ENCODE measurements at regions not wholly inside any gene's neighbourhood (a gene's known extent, or its start where the extent isn't known, plus 50 kb on each side); places are given as distances from the start of the nearest gene placed in this dataset.
A peak's percentile ranks its signal among the peaks of the same experiment; 100 is the strongest.

DNA sequence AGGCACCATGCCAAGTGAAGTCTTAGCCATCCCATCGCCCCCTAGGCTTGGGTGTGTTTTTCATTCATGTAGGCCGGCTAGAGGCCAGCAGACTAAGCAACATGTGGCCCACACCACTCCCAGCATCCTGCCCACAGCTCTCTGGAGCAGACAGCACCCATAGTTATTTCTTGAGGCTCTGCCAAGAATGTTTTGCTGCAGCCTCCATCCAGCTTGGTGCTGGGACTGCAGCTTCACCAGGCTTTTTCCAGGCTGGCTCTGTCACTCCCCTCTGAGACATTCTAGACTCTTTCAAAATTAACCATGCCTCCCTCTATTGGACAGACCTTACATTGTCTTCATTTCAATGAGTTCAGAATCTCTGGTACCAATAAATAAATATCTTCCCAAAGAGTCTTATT lies 104.2 kb downstream of the DUSP10 start:
- no peak for DNase-seq (ENCODE audit: low spot score)
- in situ Hi-C loops (cut with MboI; ENCODE audit: low pct_unique_long_range_greater_than_20kb, low sequenced_read_pairs, unreplicated experiment), result no loop called here
- TF ChIP-seq, protein P1, sequence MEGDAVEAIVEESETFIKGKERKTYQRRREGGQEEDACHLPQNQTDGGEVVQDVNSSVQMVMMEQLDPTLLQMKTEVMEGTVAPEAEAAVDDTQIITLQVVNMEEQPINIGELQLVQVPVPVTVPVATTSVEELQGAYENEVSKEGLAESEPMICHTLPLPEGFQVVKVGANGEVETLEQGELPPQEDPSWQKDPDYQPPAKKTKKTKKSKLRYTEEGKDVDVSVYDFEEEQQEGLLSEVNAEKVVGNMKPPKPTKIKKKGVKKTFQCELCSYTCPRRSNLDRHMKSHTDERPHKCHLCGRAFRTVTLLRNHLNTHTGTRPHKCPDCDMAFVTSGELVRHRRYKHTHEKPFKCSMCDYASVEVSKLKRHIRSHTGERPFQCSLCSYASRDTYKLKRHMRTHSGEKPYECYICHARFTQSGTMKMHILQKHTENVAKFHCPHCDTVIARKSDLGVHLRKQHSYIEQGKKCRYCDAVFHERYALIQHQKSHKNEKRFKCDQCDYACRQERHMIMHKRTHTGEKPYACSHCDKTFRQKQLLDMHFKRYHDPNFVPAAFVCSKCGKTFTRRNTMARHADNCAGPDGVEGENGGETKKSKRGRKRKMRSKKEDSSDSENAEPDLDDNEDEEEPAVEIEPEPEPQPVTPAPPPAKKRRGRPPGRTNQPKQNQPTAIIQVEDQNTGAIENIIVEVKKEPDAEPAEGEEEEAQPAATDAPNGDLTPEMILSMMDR (IDR thresholded peaks at IDR 0.05; ENCODE audit: extremely low read depth, insufficient read depth, missing control alignments), result no peak

DNA sequence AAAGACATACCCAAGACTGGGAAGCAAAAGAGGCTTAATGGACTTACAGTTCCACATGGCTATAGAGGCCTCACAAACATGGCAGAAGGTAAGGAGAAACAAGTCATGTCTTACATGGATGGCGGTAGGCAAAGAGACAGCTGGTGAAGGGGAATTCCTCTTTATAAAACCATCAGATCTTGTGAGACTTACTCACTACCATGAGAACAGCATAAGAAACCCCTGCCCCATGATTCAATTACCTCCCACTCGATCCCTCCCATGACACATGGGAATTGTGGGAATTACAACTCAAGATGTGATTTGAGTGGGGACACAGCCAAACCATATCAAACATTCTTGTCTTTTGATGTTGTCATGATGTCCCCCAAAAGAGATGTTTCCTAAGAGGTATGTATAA lies 103.3 kb downstream of the DUSP10 start:
- in situ Hi-C loops (cut with MboI; ENCODE audit: low pct_unique_long_range_greater_than_20kb, low sequenced_read_pairs, unreplicated experiment), result no loop called here
- DNase-seq (ENCODE audit: low spot score), result no peak
- TF ChIP-seq, protein P1 (IDR thresholded peaks at IDR 0.05; ENCODE audit: extremely low read depth, insufficient read depth, missing control alignments), result no peak

DNA sequence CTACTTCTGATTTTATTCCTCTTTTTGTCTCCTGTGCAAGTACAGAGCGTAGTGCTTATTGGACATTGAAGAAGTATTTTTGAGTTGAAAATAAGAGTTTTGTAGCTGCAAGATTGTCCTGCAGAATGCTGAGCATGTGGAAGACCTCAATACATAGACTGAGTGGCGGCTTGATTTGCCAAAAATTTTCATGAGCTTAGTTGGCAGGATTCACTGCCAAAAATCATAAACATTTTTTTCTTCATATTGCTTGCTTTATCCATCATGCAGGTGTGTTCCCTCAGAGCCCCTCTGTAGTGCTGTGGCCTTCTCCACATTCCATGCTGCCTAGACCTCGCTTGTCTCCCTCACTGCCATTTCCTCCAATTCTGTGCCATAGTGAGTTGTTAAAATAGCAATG lies 100.1 kb downstream of the DUSP10 start:
- TF ChIP-seq, protein P1 (IDR thresholded peaks at IDR 0.05; ENCODE audit: extremely low read depth, insufficient read depth, missing control alignments), result no peak
- no peak for DNase-seq (ENCODE audit: low spot score)
- in situ Hi-C loops (cut with MboI; ENCODE audit: low pct_unique_long_range_greater_than_20kb, low sequenced_read_pairs, unreplicated experiment), result no loop called here

DNA sequence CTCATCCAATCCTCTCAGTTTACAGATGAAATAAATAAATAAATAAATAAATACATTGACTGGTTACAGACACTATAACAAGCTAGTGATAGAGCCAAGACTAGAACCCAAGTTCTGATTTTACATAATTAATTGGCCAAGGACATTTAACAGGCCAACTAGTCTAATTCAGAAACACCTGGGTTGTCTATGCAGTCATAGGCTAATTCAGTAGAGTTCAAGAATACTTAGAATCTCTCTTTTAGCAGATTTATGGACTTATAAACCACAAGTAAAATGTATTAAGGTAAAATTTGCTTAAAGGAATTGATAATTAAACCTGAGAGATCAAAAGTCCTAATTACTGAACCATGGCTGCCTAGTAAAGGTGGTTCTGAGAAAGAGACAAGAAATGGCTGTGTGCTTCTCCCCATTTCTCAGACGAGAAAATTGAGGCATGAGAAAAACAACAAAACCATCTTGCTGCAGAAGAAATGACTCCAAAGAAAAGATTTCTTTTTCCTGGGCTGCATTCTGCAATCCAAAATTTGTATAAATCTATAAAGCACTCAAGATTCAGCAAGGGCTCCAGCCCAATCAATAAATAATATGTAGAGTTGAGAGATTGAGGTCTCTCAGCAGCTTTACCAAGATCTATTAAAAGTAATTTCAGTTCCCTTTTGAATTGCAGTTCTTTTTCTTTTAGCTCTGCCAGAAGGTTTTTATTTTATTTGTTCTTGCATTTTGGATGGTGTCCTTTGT lies 98.3 kb downstream of the DUSP10 start:
- TF ChIP-seq, protein P1 (IDR thresholded peaks at IDR 0.05; ENCODE audit: extremely low read depth, insufficient read depth, missing control alignments), result no peak
- in situ Hi-C loops (cut with MboI; ENCODE audit: low pct_unique_long_range_greater_than_20kb, low sequenced_read_pairs, unreplicated experiment), result no loop called here
- DNase-seq (ENCODE audit: low spot score), result peak; percentile 20

DNA sequence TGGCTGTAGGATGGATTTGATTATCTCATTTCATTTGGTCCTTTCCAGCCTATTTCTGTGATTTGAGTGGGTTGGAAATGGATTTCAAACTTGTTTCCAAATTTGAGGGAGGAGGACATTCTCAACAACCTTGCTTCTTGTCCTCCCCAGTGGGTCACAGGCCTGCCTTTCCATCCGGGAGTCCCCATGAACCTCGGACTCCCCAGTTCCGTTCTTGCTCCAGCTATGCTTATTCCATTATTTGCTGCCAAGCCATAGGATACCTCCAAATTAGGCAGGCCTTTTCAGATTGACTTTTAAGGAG lies 97.8 kb downstream of the DUSP10 start:
- TF ChIP-seq, protein P1 (IDR thresholded peaks at IDR 0.05; ENCODE audit: extremely low read depth, insufficient read depth, missing control alignments), result no peak
- in situ Hi-C loops (cut with MboI; ENCODE audit: low pct_unique_long_range_greater_than_20kb, low sequenced_read_pairs, unreplicated experiment), result no loop called here
- no peak for DNase-seq (ENCODE audit: low spot score)

DNA sequence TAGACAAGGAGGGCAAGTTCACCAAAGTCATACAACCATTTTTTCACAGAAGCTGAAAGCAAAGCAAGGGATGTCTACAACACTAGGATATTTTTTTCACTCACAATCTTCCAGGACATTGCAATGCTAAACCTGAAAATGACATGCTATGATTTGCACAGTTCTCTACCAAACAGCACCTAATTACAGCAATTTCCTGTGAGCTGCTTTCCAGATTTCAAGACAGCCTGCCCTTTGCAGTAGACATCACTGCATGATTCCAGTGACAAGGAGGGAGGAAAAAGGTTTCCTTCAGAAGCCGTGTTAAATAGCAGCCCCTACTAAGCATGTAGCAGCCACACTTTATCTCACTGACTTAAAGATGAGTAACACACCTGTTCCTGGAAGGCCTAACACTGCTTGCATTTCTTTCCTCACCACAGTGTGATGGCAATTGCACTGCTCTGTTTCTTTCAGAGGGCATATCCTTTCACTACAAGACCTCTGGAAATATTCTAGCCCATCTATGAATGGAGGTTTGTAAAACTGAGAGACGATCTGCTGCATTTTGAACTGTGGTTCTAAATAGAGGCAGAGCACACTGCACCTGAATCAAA lies 97.1 kb downstream of the DUSP10 start:
- in situ Hi-C loops (cut with MboI; ENCODE audit: low pct_unique_long_range_greater_than_20kb, low sequenced_read_pairs, unreplicated experiment), result no loop called here
- TF ChIP-seq, protein P1 (IDR thresholded peaks at IDR 0.05; ENCODE audit: extremely low read depth, insufficient read depth, missing control alignments), result no peak
- DNase-seq (ENCODE audit: low spot score), result no peak
